Effector memory CD8-positive, alpha-beta T cell (primary cell): ENCODE measurements at regions not wholly inside any gene's neighbourhood (a gene's known extent, or its start where the extent isn't known, plus 50 kb on each side); places are given as distances from the start of the nearest gene placed in this dataset.

Source experiments
- ATAC-seq: fragments of 150-1000 bp; cut with Tn5 transposase; replicated peaks from 2 replicates; pipeline ENCODE4 v1.10.0; 2021; ENCODE audit warnings: mild to moderate bottlenecking, moderate library complexity
- DNase-seq, 3 experiments: peaks; one replicate each; pipeline ENCODE4 v3.0.0; 2021
- H3K27ac Mint-ChIP-seq, 2 donors: one replicate each; pipeline ENCODE4 v1.8.0; 2022; ENCODE audit warnings: mild to moderate bottlenecking in 2 of 2, mixed read lengths in 2 of 2, moderate library complexity in 2 of 2
- H3K27me3 Mint-ChIP-seq, 2 donors: one replicate each; pipeline ENCODE4 v1.8.0; 2022; ENCODE audit warnings: mixed read lengths in 2 of 2
- H3K36me3 Mint-ChIP-seq: one replicate; pipeline ENCODE4 v1.8.0; 2022; ENCODE audit warnings: mild to moderate bottlenecking, moderate library complexity, mixed read lengths; ENCODE audit not compliant: insufficient read depth
- H3K4me1 Mint-ChIP-seq, 2 donors: one replicate each; pipeline ENCODE4 v1.8.0; 2022; ENCODE audit warnings: low read depth in 2 of 2, mixed read lengths in 2 of 2
- H3K4me3 Mint-ChIP-seq, 2 donors: one replicate each; pipeline ENCODE4 v1.8.0; 2022; ENCODE audit warnings: mild to moderate bottlenecking in 2 of 2, mixed read lengths in 2 of 2, moderate library complexity in 2 of 2
- H3K9me3 Mint-ChIP-seq, 2 donors: one replicate each; pipeline ENCODE4 v1.8.0; 2022; ENCODE audit warnings: mixed read lengths in 2 of 2

DNA sequence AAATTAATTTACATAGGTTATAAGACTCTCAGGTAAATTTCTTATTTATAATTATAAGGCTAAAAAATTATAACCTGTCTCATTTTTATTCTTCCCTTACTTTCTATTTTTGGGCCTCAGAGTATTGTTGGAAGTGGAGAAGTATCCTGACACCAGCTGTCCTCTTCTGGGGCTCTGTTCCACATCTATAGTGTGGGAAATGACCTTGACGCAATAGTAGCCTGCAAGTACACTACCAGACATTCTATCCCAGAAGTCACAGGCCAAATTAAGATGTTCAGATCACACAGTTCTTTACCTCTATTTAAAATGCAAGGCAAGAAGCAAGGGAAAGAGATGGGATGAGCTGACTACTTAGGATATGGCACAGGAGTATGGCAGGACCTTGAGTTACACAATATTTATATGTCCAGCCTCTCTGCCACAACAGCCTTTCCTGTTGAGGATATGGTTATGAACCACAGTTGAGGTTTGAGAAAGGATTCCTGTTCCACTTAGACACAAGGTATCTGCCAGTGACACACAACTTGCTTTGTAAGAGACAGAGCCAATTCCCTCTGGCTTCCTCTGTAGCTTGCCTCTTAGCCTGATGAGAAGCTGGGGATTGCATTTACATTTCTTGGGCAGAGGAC lies 158.0 kb upstream of the IL12A start:
- Mint-ChIP-seq H3K9me3 (no peaks in the 10 kb centered on the region), H3K36me3 (no peaks in the 10 kb centered on the region), H3K4me1 (no peaks in the 10 kb centered on the region), H3K27ac (no peak overlapping the region), H3K4me3 (no peak overlapping the region), H3K27me3 (peaks cover 0 to 2% of the 10 kb centered on the region in 2 donors)
- ATAC-seq (no peak), DNase-seq (no peak)

DNA sequence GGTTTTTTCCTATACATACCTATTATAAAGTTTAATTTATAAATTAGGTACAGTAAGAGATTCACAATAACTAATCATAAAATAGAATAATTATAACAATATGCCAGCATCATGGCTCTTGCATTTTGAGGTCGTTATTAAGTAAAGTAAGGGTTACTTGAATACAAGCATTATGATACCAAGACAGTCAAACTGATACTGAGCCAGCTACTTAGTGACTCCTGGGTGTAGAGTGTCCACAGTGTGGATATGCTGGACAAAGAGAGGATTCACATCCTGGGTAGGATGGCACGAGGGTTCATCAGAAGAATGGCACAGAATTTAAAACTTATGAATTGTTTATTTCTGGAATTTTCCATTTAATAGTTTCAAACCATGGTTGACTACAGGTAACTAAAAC lies 157.2 kb upstream of the IL12A start:
- H3K4me3 Mint-ChIP-seq: no peak overlapping the region
- DNase-seq (no peak), ATAC-seq (no peak)
- H3K27me3 Mint-ChIP-seq: no peaks in the 10 kb centered on the region
- H3K4me1 Mint-ChIP-seq: no peaks in the 10 kb centered on the region
- no peak overlapping the region for H3K27ac Mint-ChIP-seq
- no peaks in the 10 kb centered on the region for H3K9me3 Mint-ChIP-seq
- H3K36me3 Mint-ChIP-seq: no peaks in the 10 kb centered on the region

DNA sequence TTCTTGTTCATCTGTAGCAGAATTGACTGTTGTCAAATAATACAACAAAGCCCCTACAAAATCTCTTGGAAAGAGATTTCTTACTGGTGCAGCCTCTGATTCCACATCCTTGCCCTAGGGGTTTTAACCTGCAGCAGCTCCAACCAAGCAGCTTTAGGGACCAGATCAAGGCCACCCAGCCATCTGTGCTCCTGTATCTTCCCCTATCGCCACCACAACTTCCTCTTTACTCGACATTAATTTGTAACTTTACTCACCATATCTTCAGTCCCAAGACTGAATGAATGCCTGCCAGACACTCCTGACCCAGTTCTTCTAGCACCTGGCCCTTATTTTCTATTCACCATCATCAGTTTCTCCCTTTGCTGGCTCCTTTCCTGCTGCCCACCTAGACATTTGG lies 156.6 kb upstream of the IL12A start:
- DNase-seq: no peak
- no peak for ATAC-seq
- Mint-ChIP-seq H3K9me3 (no peaks in the 10 kb centered on the region), H3K4me1 (no peaks in the 10 kb centered on the region), H3K36me3 (no peaks in the 10 kb centered on the region), H3K4me3 (no peak overlapping the region), H3K27me3 (no peaks in the 10 kb centered on the region), H3K27ac (no peak overlapping the region)

DNA sequence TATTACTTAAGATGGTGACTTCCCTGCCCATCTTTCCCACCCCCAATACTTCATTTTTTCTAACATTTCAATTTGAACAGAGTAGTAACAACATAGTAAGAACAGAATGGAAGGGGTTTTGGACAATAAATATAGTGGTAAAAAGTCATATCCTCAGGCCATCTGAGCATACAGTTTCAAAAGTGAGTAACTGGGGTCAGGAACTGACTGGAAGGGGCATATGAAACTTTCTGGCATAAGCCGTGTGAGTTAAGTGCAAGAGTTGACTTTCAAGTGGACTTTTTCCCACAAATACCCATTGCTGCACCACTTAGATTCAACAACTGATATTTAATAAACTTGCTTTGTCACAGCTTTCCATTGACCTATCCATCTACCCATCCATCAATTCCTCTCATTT lies 153.5 kb upstream of the IL12A start:
- no peak overlapping the region for H3K27ac Mint-ChIP-seq
- no peak overlapping the region for H3K4me3 Mint-ChIP-seq
- no peaks in the 10 kb centered on the region for H3K4me1 Mint-ChIP-seq
- no peak for DNase-seq
- no peaks in the 10 kb centered on the region for H3K36me3 Mint-ChIP-seq
- no peaks in the 10 kb centered on the region for H3K9me3 Mint-ChIP-seq
- no peak for ATAC-seq
- peaks cover 0 to 12% of the 10 kb centered on the region in 2 donors for H3K27me3 Mint-ChIP-seq

DNA sequence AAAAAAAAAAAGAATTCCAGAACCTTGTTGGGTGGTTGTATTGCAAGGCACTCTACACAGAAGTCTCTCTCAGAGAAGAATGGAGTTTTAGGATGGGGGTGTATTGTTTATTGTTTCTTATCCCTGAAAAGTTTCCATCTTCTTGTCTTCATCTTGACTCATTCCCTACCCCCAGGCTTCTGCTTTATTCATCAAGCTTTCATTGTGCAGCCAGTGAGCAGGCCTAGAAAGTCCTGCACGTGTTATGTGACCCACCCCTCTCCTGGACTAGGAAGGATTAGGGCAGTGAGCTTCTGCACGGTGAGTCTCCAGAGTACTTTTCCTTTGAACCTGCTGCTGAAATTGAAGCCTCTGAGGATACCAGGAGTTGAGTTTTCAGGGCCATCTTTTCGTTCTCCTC lies 150.9 kb upstream of the IL12A start:
- H3K4me3 Mint-ChIP-seq: no peak overlapping the region
- ATAC-seq (no peak), DNase-seq (no peak)
- H3K4me1 Mint-ChIP-seq: no peaks in the 10 kb centered on the region
- H3K27me3 Mint-ChIP-seq: peaks cover 0 to 15% of the 10 kb centered on the region in 2 donors
- no peaks in the 10 kb centered on the region for H3K36me3 Mint-ChIP-seq
- no peaks in the 10 kb centered on the region for H3K9me3 Mint-ChIP-seq
- H3K27ac Mint-ChIP-seq: no peak overlapping the region

DNA sequence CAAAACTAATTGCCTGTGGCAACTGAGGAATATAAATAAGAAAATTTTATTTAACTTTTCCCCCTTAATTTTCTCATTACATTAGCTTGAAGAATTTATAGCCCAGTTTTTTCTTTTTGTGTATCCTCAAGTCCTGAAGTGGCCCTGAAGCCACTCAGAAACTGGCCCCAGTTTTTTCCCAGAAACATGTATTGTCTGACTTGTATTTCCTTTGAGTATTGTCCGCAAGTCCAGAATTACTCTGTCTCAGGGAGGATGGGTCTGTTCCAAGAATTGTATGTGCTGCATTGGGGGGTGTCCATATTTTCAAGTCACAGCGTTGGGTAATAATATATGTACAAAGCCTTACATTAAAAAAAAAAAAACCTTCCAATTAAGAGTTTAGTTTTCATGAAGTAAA lies 149.7 kb upstream of the IL12A start:
- Mint-ChIP-seq H3K36me3 (no peaks in the 10 kb centered on the region), H3K4me3 (no peak overlapping the region)

DNA sequence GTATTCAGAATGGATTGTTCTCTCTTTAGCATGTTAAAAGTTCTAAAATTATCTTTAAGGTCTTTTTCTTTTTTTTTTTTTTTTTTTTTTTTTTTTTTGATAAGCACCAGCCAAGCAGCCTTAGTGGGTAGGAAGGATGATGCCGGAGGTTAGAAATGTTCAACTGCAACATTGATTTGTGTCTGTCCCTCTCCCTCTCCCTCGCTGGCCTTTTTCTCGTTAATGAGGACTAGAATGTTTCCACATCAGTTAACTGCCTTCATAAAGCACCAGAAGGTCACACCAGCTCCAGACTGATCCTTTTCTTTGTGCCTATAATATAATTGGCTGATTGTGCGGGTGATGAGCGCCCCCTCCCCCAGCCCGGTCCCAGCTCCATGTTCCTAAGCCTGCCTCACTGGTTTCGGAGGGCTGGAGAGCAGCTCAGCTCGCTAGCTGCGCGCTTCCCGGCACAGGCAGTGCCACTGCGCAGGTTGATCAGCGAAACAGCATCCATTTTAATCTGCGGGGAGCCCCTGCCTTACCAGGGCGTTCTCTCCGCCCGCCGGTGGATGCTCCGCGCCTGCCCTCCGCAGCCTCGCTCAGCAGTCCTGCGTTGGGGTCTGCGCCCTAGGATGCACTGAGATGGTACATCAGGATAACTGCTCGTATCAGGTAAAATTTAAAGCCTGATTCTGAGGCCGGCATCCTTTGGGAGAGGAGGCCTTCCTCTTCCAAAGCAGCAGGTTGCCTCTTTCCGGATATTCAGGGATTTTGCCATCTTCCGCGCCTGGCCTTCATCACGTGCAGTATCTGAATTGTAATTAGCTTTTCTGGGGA lies 148.9 kb upstream of the IL12A start, which contains the start of gene SCHIP1:
SCHIP1 (plus strand) TSS at position 301 of the 819 bp plus-strand sequence.
- H3K27ac Mint-ChIP-seq: no peak within 1 kb of the TSS
- H3K27me3 Mint-ChIP-seq: peaks cover 4 to 17% of the 10 kb centered on the region in 2 donors
- H3K4me3 Mint-ChIP-seq: no peak within 1 kb of the TSS

More for the DNA sequence above, 149.7 kb upstream of the IL12A start:
- H3K27me3 Mint-ChIP-seq: peaks cover 2 to 15% of the 10 kb centered on the region in 2 donors
- DNase-seq: no peak
- H3K9me3 Mint-ChIP-seq: no peaks in the 10 kb centered on the region
- no peak for ATAC-seq
- no peak overlapping the region for H3K27ac Mint-ChIP-seq
- H3K4me1 Mint-ChIP-seq: no peaks in the 10 kb centered on the region

DNA sequence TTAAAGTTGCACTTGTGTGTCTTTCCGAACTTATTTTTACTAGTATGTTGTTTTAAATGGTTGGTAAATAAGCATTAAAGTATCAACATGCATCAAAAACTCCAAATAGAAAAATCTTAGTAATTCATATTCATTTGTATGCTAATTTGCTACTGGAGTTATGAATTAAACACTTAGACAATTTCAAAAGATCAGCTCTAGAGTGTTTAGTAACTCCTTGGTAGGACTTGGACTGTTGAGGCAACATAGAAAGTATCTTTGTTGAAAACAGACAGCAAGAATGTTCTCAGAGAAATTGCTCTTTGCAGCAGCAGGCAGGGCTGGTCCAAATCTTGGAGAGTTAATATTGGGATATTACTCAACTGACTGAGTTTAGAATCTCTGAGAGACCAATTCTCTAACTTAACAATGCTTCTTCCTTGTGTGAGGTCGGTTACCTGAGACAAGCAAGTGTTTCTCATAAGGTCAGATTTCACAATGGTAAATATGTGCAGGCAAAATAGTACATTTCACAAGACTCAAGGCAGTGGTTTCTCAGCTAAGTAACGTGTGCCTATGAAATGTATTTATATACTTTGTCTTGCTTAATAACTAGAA lies 147.8 kb upstream of the IL12A start:
- Mint-ChIP-seq H3K9me3 (no peaks in the 10 kb centered on the region), H3K4me1 (no peaks in the 10 kb centered on the region), H3K36me3 (no peaks in the 10 kb centered on the region), H3K4me3 (no peak overlapping the region), H3K27me3 (peaks cover 6 to 21% of the 10 kb centered on the region in 2 donors), H3K27ac (no peak overlapping the region)
- DNase-seq (no peak), ATAC-seq (no peak)

More for the DNA sequence above, 148.9 kb upstream of the IL12A start, which contains the start of gene SCHIP1:
- Mint-ChIP-seq H3K9me3 (no peaks in the 10 kb centered on the region), H3K4me1 (no peaks in the 10 kb centered on the region), H3K36me3 (no peaks in the 10 kb centered on the region)
- no peak for ATAC-seq
- no peak for DNase-seq

DNA sequence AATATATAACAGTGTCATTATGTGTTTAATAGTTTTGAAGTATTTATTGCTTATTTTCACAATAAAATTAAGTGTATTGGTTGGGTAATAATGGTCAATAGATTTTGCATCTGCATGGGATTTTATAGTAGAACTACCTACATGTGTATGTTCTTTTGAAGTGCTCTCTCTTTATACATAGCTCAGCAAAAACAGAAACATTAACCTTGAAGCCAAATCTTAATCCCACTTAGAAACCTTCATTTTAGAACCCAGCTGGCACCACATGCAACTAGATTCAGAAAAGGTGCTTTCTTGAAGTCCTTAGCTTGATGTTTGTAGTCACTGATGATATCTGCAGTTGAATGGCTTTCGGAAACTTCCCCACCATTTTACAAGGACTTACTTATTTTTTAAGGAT lies 146.9 kb upstream of the IL12A start:
- no peaks in the 10 kb centered on the region for H3K9me3 Mint-ChIP-seq
- H3K4me1 Mint-ChIP-seq: no peaks in the 10 kb centered on the region
- no peak for DNase-seq
- H3K36me3 Mint-ChIP-seq: no peaks in the 10 kb centered on the region
- peaks cover 11 to 21% of the 10 kb centered on the region in 2 donors for H3K27me3 Mint-ChIP-seq
- no peak for ATAC-seq
- H3K4me3 Mint-ChIP-seq: no peak overlapping the region
- H3K27ac Mint-ChIP-seq: no peak overlapping the region

DNA sequence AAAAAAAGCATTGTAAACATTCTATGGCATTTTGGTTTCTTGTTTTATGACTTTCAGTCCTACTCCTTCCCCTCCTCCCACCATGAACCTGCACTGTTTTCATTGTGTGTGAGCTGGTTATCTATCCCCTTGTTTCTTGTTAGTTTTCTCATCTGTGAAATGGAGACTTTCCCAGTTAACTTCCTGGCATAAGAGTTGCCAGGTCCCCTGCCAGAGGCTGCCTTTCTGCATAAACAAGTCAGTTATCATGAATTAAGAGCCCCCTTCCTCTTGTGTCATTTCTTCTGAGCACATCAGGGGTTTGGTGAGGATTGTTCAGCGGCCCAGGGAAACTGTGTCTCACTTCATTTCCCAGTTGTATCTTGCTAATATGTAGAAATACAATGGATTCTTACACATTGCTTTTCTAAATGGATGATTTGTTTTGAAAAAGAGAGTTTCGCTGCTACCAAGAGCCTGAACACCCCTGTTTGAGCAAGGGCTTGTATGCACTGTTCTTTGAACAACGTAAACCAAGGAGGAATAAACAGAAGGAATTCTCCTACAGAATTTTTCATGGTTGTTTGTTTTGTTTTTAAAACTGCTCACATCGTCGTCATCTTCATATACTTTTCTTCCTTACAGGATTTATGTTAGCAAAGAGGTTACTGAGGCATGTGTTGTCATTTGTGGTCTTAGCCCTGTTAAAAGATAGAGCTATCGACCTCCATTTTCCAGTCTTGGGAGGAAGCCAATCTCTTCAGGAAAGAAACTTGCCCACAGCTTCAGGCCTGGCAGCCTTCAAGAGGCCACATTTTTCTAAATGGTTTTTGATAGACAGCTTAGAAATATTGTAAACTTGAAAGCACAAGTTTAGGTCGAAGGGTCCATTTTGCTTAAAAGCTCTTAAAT lies 144.6 kb upstream of the IL12A start:
- no peak for DNase-seq
- H3K4me3 Mint-ChIP-seq: no peak overlapping the region
- no peaks in the 10 kb centered on the region for H3K4me1 Mint-ChIP-seq
- H3K36me3 Mint-ChIP-seq: no peaks in the 10 kb centered on the region
- no peak overlapping the region for H3K27ac Mint-ChIP-seq
- ATAC-seq: no peak
- H3K9me3 Mint-ChIP-seq: no peaks in the 10 kb centered on the region
- H3K27me3 Mint-ChIP-seq: peaks cover 11 to 13% of the 10 kb centered on the region in 2 donors

DNA sequence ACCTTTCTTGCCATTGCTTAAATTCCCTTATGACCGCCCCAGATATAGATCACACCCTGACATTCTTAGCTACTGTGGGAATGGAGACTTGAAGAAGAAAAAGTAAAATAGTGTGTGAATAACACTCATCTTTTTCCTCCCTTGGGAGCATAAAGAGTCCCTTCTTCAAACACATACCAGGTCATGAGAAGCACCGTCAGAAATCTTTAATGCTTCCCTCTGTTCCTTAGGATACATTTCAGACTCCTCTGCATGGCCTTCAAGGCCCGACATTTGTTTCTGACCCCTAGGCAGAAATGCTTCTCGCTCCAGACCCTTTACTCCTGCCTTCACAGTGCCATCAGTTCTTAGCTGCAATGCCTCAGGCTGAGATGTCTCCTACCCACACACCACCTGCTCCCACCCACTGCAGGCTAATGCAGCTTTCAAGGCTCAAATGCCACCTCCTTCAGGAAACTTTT lies 143.8 kb upstream of the IL12A start:
- Mint-ChIP-seq H3K27ac (no peak overlapping the region), H3K4me3 (no peak overlapping the region), H3K9me3 (no peaks in the 10 kb centered on the region), H3K27me3 (peaks cover 11 to 12% of the 10 kb centered on the region in 2 donors), H3K36me3 (no peaks in the 10 kb centered on the region), H3K4me1 (no peaks in the 10 kb centered on the region)
- no peak for ATAC-seq
- DNase-seq: no peak

DNA sequence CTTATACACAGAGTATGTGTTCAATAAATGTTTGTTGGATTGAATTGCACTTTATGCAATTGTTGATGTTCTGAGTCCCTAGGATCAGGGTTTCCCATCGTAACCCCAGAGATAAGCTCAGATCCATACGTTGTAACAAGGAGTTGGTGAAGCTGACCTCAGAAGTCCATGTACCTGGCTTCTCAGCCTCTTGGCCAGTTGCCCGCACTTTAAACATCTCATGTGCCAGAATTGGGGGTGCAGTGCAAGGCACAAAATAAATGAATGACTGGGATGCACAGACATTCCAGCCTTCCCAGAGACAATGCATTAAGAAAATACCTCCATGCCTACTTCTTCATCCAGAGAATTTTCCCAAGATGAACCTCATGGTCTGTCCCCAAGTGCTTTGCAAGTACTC lies 142.9 kb upstream of the IL12A start:
- ATAC-seq (no peak), DNase-seq (no peak)
- Mint-ChIP-seq H3K9me3 (no peaks in the 10 kb centered on the region), H3K27me3 (peaks cover 6 to 11% of the 10 kb centered on the region in 2 donors), H3K4me3 (no peak overlapping the region), H3K4me1 (no peaks in the 10 kb centered on the region), H3K36me3 (no peaks in the 10 kb centered on the region), H3K27ac (no peak overlapping the region)

DNA sequence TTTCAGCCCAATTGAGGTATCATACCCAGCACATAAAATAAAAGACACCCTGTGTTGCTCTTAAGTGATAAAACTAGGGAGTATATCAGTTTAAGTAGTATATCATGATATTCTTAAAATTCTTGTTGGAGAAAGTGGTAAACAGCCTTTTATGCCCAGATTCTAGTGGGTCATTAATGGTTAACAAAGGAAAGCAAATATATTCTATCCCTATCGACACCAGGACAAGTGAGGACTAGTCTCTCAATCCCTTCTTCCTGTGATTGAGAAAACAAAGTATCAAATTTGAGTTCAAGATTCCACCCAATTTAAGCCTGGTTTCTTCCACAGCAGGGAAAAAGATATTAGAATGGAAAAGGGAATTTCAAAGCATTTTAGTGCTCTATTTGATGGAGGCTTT lies 142.4 kb upstream of the IL12A start:
- H3K27me3 Mint-ChIP-seq: peaks cover 6 to 11% of the 10 kb centered on the region in 2 donors
- no peak for ATAC-seq
- H3K27ac Mint-ChIP-seq: no peak overlapping the region
- no peaks in the 10 kb centered on the region for H3K36me3 Mint-ChIP-seq
- no peaks in the 10 kb centered on the region for H3K9me3 Mint-ChIP-seq
- H3K4me3 Mint-ChIP-seq: no peak overlapping the region
- no peaks in the 10 kb centered on the region for H3K4me1 Mint-ChIP-seq
- no peak for DNase-seq
